B cell (primary cell): ENCODE measurements at regions not wholly inside any gene's neighbourhood (a gene's known extent, or its start where the extent isn't known, plus 50 kb on each side); places are given as distances from the start of the nearest gene placed in this dataset.

Experiments
- ATAC-seq: fragments of 200-7000 bp; cut with Tn5 transposase; one replicate; pipeline ENCODE4 v1.10.0; 2021; ENCODE audit warnings: low read depth, mild to moderate bottlenecking, moderate number of reproducible peaks, moderate library complexity
- CTCF ChIA-PET: fragments of 350-600 bp; sonication (Branson Sonifier 250); formaldehyde crosslinking; loops from one replicate; lab custom pipeline; 2021; ENCODE audit warnings: antibody characterized with exemption, inconsistent platforms; lab: Charles Lee
- POLR2A ChIA-PET: fragments of 350-600 bp; sonication (Branson Sonifier 250); formaldehyde crosslinking; loops from one replicate; lab custom pipeline; 2021; ENCODE audit warnings: antibody characterized with exemption; lab: Charles Lee
- DNase-seq: peaks from one replicate; pipeline ENCODE4 v3.0.0; 2013
- H2AFZ ChIP-seq: 2 replicates; pipeline ENCODE4 v1.6.1; 2012; ENCODE audit warnings: mild to moderate bottlenecking, low read depth, low read length; ENCODE audit not compliant: insufficient read depth, poor library complexity, severe bottlenecking
- H3K27ac ChIP-seq, 2 donors: 1 replicate in 1 of 2; 2 replicates in 1 of 2; pipeline ENCODE4 v1.5.1; 2012 to 2013; ENCODE audit warnings: low read length in 2 of 2, mild to moderate bottlenecking in 2 of 2, moderate library complexity in 1 of 2
- H3K27me3 ChIP-seq, 4 experiments: fragments of 200-600 bp in 1 of 4; sonication (generic) in 1 of 4; replicated peaks in 1 of 4; 1 replicate in 2 of 4; 2 replicates in 2 of 4; pipeline versions ENCODE4 v1.6.1 to v1.7.0; 2013 to 2016; ENCODE audit warnings: low read length in 3 of 4, mild to moderate bottlenecking in 2 of 4, mixed read lengths in 1 of 4, moderate library complexity in 1 of 4; ENCODE audit not compliant: insufficient read depth in 4 of 4, control insufficient read depth in 3 of 4; ENCODE audit errors: control extremely low read depth in 1 of 4
- H3K36me3 ChIP-seq, 2 experiments: replicated peaks in 1 of 2; 1 replicate in 1 of 2; 2 replicates in 1 of 2; pipeline versions ENCODE4 v1.6.1 to v1.7.1; 2013; ENCODE audit warnings: low read length in 1 of 2; ENCODE audit not compliant: insufficient read depth in 2 of 2, control insufficient read depth in 1 of 2; ENCODE audit errors: control extremely low read depth in 1 of 2, extremely low read depth in 1 of 2
- H3K4me1 ChIP-seq, 2 donors: fragments of 200-600 bp in 1 of 2; sonication (generic) in 1 of 2; 1 replicate in 1 of 2; 2 replicates in 1 of 2; pipeline versions ENCODE4 v1.5.1 to v1.6.1; 2013 to 2017; ENCODE audit warnings: low read length in 2 of 2; ENCODE audit not compliant: control insufficient read depth in 2 of 2, insufficient read depth in 2 of 2
- H3K4me2 ChIP-seq: replicated peaks from 2 replicates; pipeline ENCODE3; 2012; ENCODE audit warnings: mild to moderate bottlenecking, low read depth, low read length; ENCODE audit not compliant: poor library complexity, severe bottlenecking
- H3K4me3 ChIP-seq, 5 experiments: fragments of 200-600 bp in 1 of 5; sonication (generic) in 1 of 5; 1 replicate in 3 of 5; 2 replicates in 2 of 5; pipeline versions ENCODE4 v1.5.1 to v1.7.0; 2011 to 2016; ENCODE audit warnings: low read length in 4 of 5, mild to moderate bottlenecking in 4 of 5, low read depth in 2 of 5, control low read depth in 1 of 5, moderate library complexity in 1 of 5; ENCODE audit not compliant: insufficient read depth in 1 of 5; ENCODE audit errors: control extremely low read depth in 1 of 5, extremely low read depth in 1 of 5
- H3K79me2 ChIP-seq: fragments of 200-600 bp; sonication (generic); one replicate; pipeline ENCODE4 v1.6.0; 2016; ENCODE audit warnings: low read length; ENCODE audit not compliant: control insufficient read depth, insufficient read depth
- H3K9ac ChIP-seq: fragments of 200-600 bp; sonication (generic); 2 replicates; pipeline ENCODE4 v1.6.1; 2017; ENCODE audit warnings: mild to moderate bottlenecking, low read length, moderate library complexity
- H3K9me3 ChIP-seq, 3 donors: one replicate each; pipeline versions ENCODE4 v1.6.1 to v1.7.1; 2013; ENCODE audit warnings: low read length in 2 of 3; ENCODE audit not compliant: control insufficient read depth in 2 of 3, insufficient read depth in 1 of 3; ENCODE audit errors: control extremely low read depth in 1 of 3
- H4K20me1 ChIP-seq: 2 replicates; pipeline ENCODE4 v1.6.0; 2012; ENCODE audit warnings: mild to moderate bottlenecking, low read length; ENCODE audit not compliant: insufficient read depth, control insufficient read depth, poor library complexity, severe bottlenecking
- H3K27ac Mint-ChIP-seq: one replicate; pipeline ENCODE4 v1.8.0; 2021; ENCODE audit warnings: mixed read lengths
- H3K27me3 Mint-ChIP-seq: one replicate; pipeline ENCODE4 v1.8.0; 2021; ENCODE audit warnings: mixed read lengths
- H3K4me1 Mint-ChIP-seq: one replicate; pipeline ENCODE4 v1.8.0; 2021; ENCODE audit warnings: mixed read lengths
- H3K4me3 Mint-ChIP-seq: one replicate; pipeline ENCODE4 v1.8.0; 2021; ENCODE audit warnings: mixed read lengths
- H3K9me3 Mint-ChIP-seq: one replicate; pipeline ENCODE4 v1.8.0; 2022; ENCODE audit warnings: mixed read lengths; ENCODE audit not compliant: insufficient read depth
- EZH2 ChIP-seq: IDR thresholded peaks from 2 replicates; pipeline ENCODE4 v1.6.1; 2012; ENCODE audit warnings: borderline replicate concordance, low read depth, mild to moderate bottlenecking, moderate library complexity, low read length; ENCODE audit not compliant: insufficient read depth, poor library complexity, severe bottlenecking
- WGBS: methylation state at CpG from one replicate; pipeline ENCODE4 v1.1.5; 2013; ENCODE audit warnings: missing lambda C conversion rate; ENCODE audit not compliant: insufficient coverage; 5-methylcytosine and 5-hydroxymethylcytosine counted together
- intact Hi-C: fragments of 100-400 bp; cut with micrococcal nuclease; formaldehyde crosslinking; loops from one replicate; pipeline ENCODE4 v1.10.0; 2022
- TF ChIP-seq, protein P1 (sequence below): fragments of 200-600 bp; IDR thresholded peaks from one replicate; pipeline ENCODE4 v1.8.0; 2022; ENCODE audit warnings: antibody characterized with exemption, mild to moderate bottlenecking

GRCh38 chr12:94771199-94771598 lies 120.8 kb upstream of the TMCC3 start:
- Histone ChIP-seq H4K20me1 (peaks cover 19% of the 10 kb centered on the region), H3K4me1 (peaks cover 42 to 45% of the 10 kb centered on the region in 2 donors), H3K4me3 (no peak overlapping the region), H3K9me3 (peaks cover 2 to 11% (median 8%) of the 10 kb centered on the region in 3 donors), H2AFZ (no peak overlapping the region), H3K27ac (no peak overlapping the region), H3K79me2 (peaks cover 18% of the 10 kb centered on the region), H3K4me2 (no peak overlapping the region), H3K36me3 (peaks cover 0 to 3% of the 10 kb centered on the region in 2 experiments), H3K9ac (no peak overlapping the region), H3K27me3 (no peaks in the 10 kb centered on the region)
- intact Hi-C loops, result no loop called here
- no peak overlapping the region for H3K27ac Mint-ChIP-seq
- 100% methylated on average over 3 of the region's 4 CpGs for WGBS
- no peaks in the 10 kb centered on the region for H3K27me3 Mint-ChIP-seq
- no peak for TF ChIP-seq EZH2
- TF ChIP-seq, protein P1, sequence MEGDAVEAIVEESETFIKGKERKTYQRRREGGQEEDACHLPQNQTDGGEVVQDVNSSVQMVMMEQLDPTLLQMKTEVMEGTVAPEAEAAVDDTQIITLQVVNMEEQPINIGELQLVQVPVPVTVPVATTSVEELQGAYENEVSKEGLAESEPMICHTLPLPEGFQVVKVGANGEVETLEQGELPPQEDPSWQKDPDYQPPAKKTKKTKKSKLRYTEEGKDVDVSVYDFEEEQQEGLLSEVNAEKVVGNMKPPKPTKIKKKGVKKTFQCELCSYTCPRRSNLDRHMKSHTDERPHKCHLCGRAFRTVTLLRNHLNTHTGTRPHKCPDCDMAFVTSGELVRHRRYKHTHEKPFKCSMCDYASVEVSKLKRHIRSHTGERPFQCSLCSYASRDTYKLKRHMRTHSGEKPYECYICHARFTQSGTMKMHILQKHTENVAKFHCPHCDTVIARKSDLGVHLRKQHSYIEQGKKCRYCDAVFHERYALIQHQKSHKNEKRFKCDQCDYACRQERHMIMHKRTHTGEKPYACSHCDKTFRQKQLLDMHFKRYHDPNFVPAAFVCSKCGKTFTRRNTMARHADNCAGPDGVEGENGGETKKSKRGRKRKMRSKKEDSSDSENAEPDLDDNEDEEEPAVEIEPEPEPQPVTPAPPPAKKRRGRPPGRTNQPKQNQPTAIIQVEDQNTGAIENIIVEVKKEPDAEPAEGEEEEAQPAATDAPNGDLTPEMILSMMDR, result no peak
- no peak for ATAC-seq
- H3K9me3 Mint-ChIP-seq, result peaks cover 2% of the 10 kb centered on the region
- no peak overlapping the region for H3K4me3 Mint-ChIP-seq
- POLR2A ChIA-PET, result no interaction called here
- CTCF ChIA-PET, result interaction anchor here (1.0 to 1.4 kb wide), 2 partner anchors 9 to 18 kb away, joined by 3 read pairs; no protein-coding TSS in a partner anchor
- DNase-seq, result no peak
- peaks cover 53% of the 10 kb centered on the region for H3K4me1 Mint-ChIP-seq

DNA sequence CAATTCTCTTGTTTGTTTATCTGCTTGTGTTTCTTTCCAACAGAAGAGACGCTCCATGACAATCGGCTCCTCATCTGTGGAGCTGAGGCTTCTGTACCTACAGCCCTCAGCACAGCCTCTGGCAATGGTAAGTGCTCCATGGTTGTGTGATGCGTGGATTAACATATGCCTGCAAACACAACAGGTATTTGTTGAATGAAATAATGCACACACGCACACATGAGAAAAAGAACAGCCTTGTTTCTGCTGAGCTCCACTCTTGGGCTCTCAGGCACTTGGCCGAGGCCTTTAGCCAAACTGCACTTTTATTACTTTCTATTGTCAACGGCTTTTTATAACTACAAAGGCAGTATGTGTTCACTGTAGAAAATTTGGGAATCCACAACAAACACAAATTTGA lies 120.4 kb upstream of the TMCC3 start:
- no peak for DNase-seq
- Histone ChIP-seq H3K4me1 (peaks cover 44 to 45% of the 10 kb centered on the region in 2 donors), H4K20me1 (peaks cover 15% of the 10 kb centered on the region), H3K9me3 (peaks cover 3 to 11% (median 8%) of the 10 kb centered on the region in 3 donors), H2AFZ (no peak overlapping the region), H3K27me3 (no peaks in the 10 kb centered on the region), H3K36me3 (peaks cover 0 to 3% of the 10 kb centered on the region in 2 experiments), H3K4me3 (no peak overlapping the region), H3K9ac (no peak overlapping the region), H3K27ac (no peak overlapping the region), H3K4me2 (no peak overlapping the region), H3K79me2 (peaks cover 16% of the 10 kb centered on the region)
- no peak overlapping the region for H3K4me3 Mint-ChIP-seq
- intact Hi-C loops, result no loop called here
- POLR2A ChIA-PET, result no interaction called here
- WGBS, result 100% methylated on average over 1 of the region's 6 CpGs
- H3K27ac Mint-ChIP-seq, result no peak overlapping the region
- H3K27me3 Mint-ChIP-seq, result no peaks in the 10 kb centered on the region
- no peak for ATAC-seq
- CTCF ChIA-PET, result interaction anchor here (1.0 kb wide), 1 partner anchor 19 kb away, joined by 3 read pairs; no protein-coding TSS in a partner anchor
- peaks cover 2% of the 10 kb centered on the region for H3K9me3 Mint-ChIP-seq
- H3K4me1 Mint-ChIP-seq, result peaks cover 55% of the 10 kb centered on the region
- TF ChIP-seq EZH2, result no peak
- TF ChIP-seq, protein P1, result no peak
